SIG-M5 treated with dmso at 0.1 percent for 504 hours (cell line): ENCODE measurements at regions not wholly inside any gene's neighbourhood (a gene's known extent, or its start where the extent isn't known, plus 50 kb on each side); places are given as distances from the start of the nearest gene placed in this dataset.
"Not testable (repeated sequence)": the region's sequence is repeated elsewhere in the genome, so short reads cannot be mapped to it uniquely, and the experiment has no call there.

Experiments used
- DNase-seq: peaks from one replicate; lab custom pipeline; 2025; ENCODE audit not compliant: unreplicated experiment; lab: John Stamatoyannopoulos, UW

GRCh38 chr16:6749698-6750097 lies 582.9 kb upstream of the RBFOX1 start:
- no peak for DNase-seq

- DNase-seq = not testable (repeated sequence)
These were observed 596.3 kb upstream of the RBFOX1 start for GRCh38 chr16:6736302-6736701.

GRCh38 chr16:6735631-6736030 lies 597.0 kb upstream of the RBFOX1 start:
- DNase-seq = no peak

- DNase-seq = no peak
These were observed 600.5 kb upstream of the RBFOX1 start for GRCh38 chr16:6732166-6732565.

- DNase-seq = no peak
These were observed 604.3 kb upstream of the RBFOX1 start for GRCh38 chr16:6728381-6728780.

- no peak for DNase-seq
These were observed 606.0 kb upstream of the RBFOX1 start for GRCh38 chr16:6726621-6727020.

GRCh38 chr16:6725634-6726331 lies 606.9 kb upstream of the RBFOX1 start:
- no peak for DNase-seq

- DNase-seq = not testable (repeated sequence)
These were observed 607.4 kb upstream of the RBFOX1 start for GRCh38 chr16:6725206-6725605.

- DNase-seq = no peak
These were observed 609.9 kb upstream of the RBFOX1 start for GRCh38 chr16:6722786-6723185.

GRCh38 chr16:6714510-6714909 lies 618.1 kb upstream of the RBFOX1 start:
- no peak for DNase-seq

GRCh38 chr16:6709736-6710135 lies 622.9 kb upstream of the RBFOX1 start:
- no peak for DNase-seq

GRCh38 chr16:6708576-6709215 lies 623.9 kb upstream of the RBFOX1 start:
- DNase-seq = no peak

- no peak for DNase-seq
These were observed 628.2 kb upstream of the RBFOX1 start for GRCh38 chr16:6704306-6704930.

- no peak for DNase-seq
These were observed 631.5 kb upstream of the RBFOX1 start for GRCh38 chr16:6701096-6701495.

- DNase-seq = no peak
These were observed 634.1 kb upstream of the RBFOX1 start for GRCh38 chr16:6698548-6698947.

GRCh38 chr16:6695666-6696065 lies 637.0 kb upstream of the RBFOX1 start:
- DNase-seq = no peak

- no peak for DNase-seq
These were observed 638.0 kb upstream of the RBFOX1 start for GRCh38 chr16:6694636-6695035.

GRCh38 chr16:6693418-6693817 lies 639.2 kb upstream of the RBFOX1 start:
- not testable (repeated sequence) for DNase-seq

GRCh38 chr16:6692874-6693273 lies 639.8 kb upstream of the RBFOX1 start:
- DNase-seq = no peak

GRCh38 chr16:6690741-6691140 lies 641.9 kb upstream of the RBFOX1 start:
- no peak for DNase-seq

- no peak for DNase-seq
These were observed 643.0 kb upstream of the RBFOX1 start for GRCh38 chr16:6689643-6690042.

GRCh38 chr16:6687593-6687992 lies 645.1 kb upstream of the RBFOX1 start:
- DNase-seq = no peak
